ENCODE measurements at regions not wholly inside any gene's neighbourhood (a gene's known extent, or its start where the extent isn't known, plus 50 kb on each side); places are given as distances from the start of the nearest gene placed in this dataset.

DNA sequence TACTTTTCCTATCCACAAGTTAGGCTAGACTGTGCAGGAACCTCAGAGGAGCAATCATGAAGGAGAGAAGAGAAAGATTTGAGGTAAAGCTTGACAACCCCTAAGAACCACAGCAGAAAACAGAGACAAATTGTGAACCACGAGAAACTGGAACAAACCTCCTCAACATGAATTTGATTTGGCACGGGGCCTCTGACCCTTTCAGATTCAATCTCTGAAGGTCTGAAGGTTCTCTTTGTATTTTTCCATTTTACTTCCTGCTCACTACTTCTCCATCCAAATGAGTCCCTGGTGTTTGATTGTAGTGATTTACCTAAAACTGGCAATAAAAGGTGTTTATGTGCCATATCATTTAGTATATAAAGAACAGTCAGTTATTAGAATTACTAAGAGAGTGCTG, 126.1 kb upstream of the STXBP5 start:
- H3K4me2 ChIP-seq (ENCODE audit: extremely low read depth, insufficient read depth, low read length), result no peak overlapping the region
- H3K27me3 ChIP-seq (ENCODE audit: control insufficient read depth, insufficient read depth, low read length), result no peaks in the 10 kb centered on the region
- no peak overlapping the region for H3K9ac ChIP-seq (ENCODE audit: insufficient read depth, low read length)
- H3K4me1 ChIP-seq (ENCODE audit: control insufficient read depth, extremely low read depth, insufficient read depth, low read length), result no peaks in the 10 kb centered on the region
- H3K36me3 ChIP-seq (ENCODE audit: control insufficient read depth, insufficient read depth, low read length), result no peaks in the 10 kb centered on the region
- TF ChIP-seq, protein P1, sequence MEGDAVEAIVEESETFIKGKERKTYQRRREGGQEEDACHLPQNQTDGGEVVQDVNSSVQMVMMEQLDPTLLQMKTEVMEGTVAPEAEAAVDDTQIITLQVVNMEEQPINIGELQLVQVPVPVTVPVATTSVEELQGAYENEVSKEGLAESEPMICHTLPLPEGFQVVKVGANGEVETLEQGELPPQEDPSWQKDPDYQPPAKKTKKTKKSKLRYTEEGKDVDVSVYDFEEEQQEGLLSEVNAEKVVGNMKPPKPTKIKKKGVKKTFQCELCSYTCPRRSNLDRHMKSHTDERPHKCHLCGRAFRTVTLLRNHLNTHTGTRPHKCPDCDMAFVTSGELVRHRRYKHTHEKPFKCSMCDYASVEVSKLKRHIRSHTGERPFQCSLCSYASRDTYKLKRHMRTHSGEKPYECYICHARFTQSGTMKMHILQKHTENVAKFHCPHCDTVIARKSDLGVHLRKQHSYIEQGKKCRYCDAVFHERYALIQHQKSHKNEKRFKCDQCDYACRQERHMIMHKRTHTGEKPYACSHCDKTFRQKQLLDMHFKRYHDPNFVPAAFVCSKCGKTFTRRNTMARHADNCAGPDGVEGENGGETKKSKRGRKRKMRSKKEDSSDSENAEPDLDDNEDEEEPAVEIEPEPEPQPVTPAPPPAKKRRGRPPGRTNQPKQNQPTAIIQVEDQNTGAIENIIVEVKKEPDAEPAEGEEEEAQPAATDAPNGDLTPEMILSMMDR (conservative IDR thresholded peaks at IDR 0.05 in 1 of 2, IDR thresholded peaks at IDR 0.05 in 1 of 2; ENCODE audit: low read depth in 1 of 2, low read length in 2 of 2), result no peak
- TF ChIP-seq EZH2 (IDR thresholded peaks at IDR 0.05; ENCODE audit: low read length, missing control alignments), result no peak
- H3K9me3 ChIP-seq (ENCODE audit: control insufficient read depth, insufficient read depth, low read depth, low read length), result no peaks in the 10 kb centered on the region
- no peaks in the 10 kb centered on the region for H3K79me2 ChIP-seq (ENCODE audit: control insufficient read depth, insufficient read depth, low read length)
- no peak overlapping the region for H2AFZ ChIP-seq (ENCODE audit: low read length)
- H3K27ac ChIP-seq (ENCODE audit: insufficient read depth, low read length), result no peak overlapping the region
- H4K20me1 ChIP-seq (ENCODE audit: control insufficient read depth, extremely low read depth, insufficient read depth, low read length), result no peaks in the 10 kb centered on the region
- H3K4me3 ChIP-seq (replicated peaks in 1 of 4; ENCODE audit: control extremely low read depth in 1 of 4, insufficient read depth in 1 of 4, low read depth in 3 of 4, low read length in 4 of 4), result no peak overlapping the region
- DNase-seq (ENCODE audit: low read depth in 2 of 2), result no peak

DNA sequence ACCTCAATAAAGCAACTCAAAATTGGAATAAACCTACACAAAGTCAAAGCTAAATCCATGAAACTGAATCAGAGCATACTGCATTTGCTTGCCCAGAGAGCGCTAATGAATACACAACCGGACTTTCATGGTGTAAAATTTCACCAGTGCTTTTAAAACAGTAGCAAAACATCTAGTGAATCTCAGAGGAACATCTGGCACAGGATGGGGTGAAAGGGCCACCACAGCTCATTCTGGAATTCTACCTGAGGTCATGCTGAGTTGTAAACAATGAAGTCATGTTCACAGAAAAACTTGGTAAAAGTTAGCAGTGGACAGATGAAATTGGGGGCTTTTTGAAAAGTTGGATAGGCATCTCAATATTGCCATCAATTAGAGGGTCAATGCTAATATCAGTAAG, 125.6 kb upstream of the STXBP5 start:
- TF ChIP-seq EZH2 (IDR thresholded peaks at IDR 0.05; ENCODE audit: low read length, missing control alignments), result no peak
- TF ChIP-seq, protein P1 (conservative IDR thresholded peaks at IDR 0.05 in 1 of 2, IDR thresholded peaks at IDR 0.05 in 1 of 2; ENCODE audit: low read depth in 1 of 2, low read length in 2 of 2), result no peak
- no peaks in the 10 kb centered on the region for H3K27me3 ChIP-seq (ENCODE audit: control insufficient read depth, insufficient read depth, low read length)
- H3K4me2 ChIP-seq (ENCODE audit: extremely low read depth, insufficient read depth, low read length), result no peak overlapping the region
- H3K4me1 ChIP-seq (ENCODE audit: control insufficient read depth, extremely low read depth, insufficient read depth, low read length), result no peaks in the 10 kb centered on the region
- no peak overlapping the region for H3K27ac ChIP-seq (ENCODE audit: insufficient read depth, low read length)
- no peaks in the 10 kb centered on the region for H4K20me1 ChIP-seq (ENCODE audit: control insufficient read depth, extremely low read depth, insufficient read depth, low read length)
- no peak overlapping the region for H3K9ac ChIP-seq (ENCODE audit: insufficient read depth, low read length)
- H3K4me3 ChIP-seq (replicated peaks in 1 of 4; ENCODE audit: control extremely low read depth in 1 of 4, insufficient read depth in 1 of 4, low read depth in 3 of 4, low read length in 4 of 4), result no peak overlapping the region
- no peaks in the 10 kb centered on the region for H3K36me3 ChIP-seq (ENCODE audit: control insufficient read depth, insufficient read depth, low read length)
- no peaks in the 10 kb centered on the region for H3K79me2 ChIP-seq (ENCODE audit: control insufficient read depth, insufficient read depth, low read length)
- no peaks in the 10 kb centered on the region for H3K9me3 ChIP-seq (ENCODE audit: control insufficient read depth, insufficient read depth, low read depth, low read length)
- no peak overlapping the region for H2AFZ ChIP-seq (ENCODE audit: low read length)
- peak; percentile 24 to 39 for DNase-seq (ENCODE audit: low read depth in 2 of 2)

DNA sequence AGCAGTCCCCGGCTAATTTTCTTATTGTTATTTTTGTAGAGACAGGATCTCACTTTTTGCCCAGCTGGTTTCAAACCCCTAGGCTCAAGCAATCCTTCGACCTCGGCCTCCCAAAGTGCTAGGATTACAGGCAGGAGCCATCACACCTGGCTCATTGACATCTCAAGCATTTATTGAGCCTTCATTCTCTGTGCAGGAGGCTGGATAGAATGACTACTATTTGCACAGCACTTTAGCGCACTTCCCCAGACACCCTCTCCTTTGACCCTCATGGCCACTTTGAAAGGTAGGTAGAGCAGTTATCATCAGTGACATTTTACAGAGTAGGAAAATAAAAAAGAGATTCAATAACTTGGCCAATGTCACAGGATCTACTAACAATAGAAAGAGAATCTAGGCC, 124.0 kb upstream of the STXBP5 start:
- TF ChIP-seq, protein P1 (conservative IDR thresholded peaks at IDR 0.05 in 1 of 2, IDR thresholded peaks at IDR 0.05 in 1 of 2; ENCODE audit: low read depth in 1 of 2, low read length in 2 of 2), result no peak
- no peak for TF ChIP-seq EZH2 (IDR thresholded peaks at IDR 0.05; ENCODE audit: low read length, missing control alignments)
- Histone ChIP-seq H3K36me3 (ENCODE audit: control insufficient read depth, insufficient read depth, low read length) (no peaks in the 10 kb centered on the region), H3K27ac (ENCODE audit: insufficient read depth, low read length) (no peak overlapping the region), H3K9ac (ENCODE audit: insufficient read depth, low read length) (no peak overlapping the region), H3K4me1 (ENCODE audit: control insufficient read depth, extremely low read depth, insufficient read depth, low read length) (no peaks in the 10 kb centered on the region), H3K9me3 (ENCODE audit: control insufficient read depth, insufficient read depth, low read depth, low read length) (no peaks in the 10 kb centered on the region), H3K27me3 (ENCODE audit: control insufficient read depth, insufficient read depth, low read length) (no peaks in the 10 kb centered on the region), H2AFZ (ENCODE audit: low read length) (no peak overlapping the region), H3K79me2 (ENCODE audit: control insufficient read depth, insufficient read depth, low read length) (no peaks in the 10 kb centered on the region), H3K4me2 (ENCODE audit: extremely low read depth, insufficient read depth, low read length) (no peak overlapping the region), H4K20me1 (ENCODE audit: control insufficient read depth, extremely low read depth, insufficient read depth, low read length) (no peaks in the 10 kb centered on the region), H3K4me3 (replicated peaks in 1 of 4; ENCODE audit: control extremely low read depth in 1 of 4, insufficient read depth in 1 of 4, low read depth in 3 of 4, low read length in 4 of 4) (no peak overlapping the region)
- DNase-seq (ENCODE audit: low read depth in 2 of 2), result no peak
